HK-2 (cell line): ENCODE measurements at regions not wholly inside any gene's neighbourhood (a gene's known extent, or its start where the extent isn't known, plus 50 kb on each side); places are given as distances from the start of the nearest gene placed in this dataset.

ENCODE experiments used
- DNase-seq: peaks from one replicate; pipeline ENCODE4 v3.0.0-alpha.2; 2018; ENCODE audit not compliant: unreplicated experiment

- no peak for DNase-seq
These were observed 264.9 kb downstream of the PIK3R1 start for GRCh38 chr5:68480335-68480940.

GRCh38 chr5:68482199-68482598 is 266.6 kb downstream of the PIK3R1 start:
- DNase-seq, result no peak

DNA sequence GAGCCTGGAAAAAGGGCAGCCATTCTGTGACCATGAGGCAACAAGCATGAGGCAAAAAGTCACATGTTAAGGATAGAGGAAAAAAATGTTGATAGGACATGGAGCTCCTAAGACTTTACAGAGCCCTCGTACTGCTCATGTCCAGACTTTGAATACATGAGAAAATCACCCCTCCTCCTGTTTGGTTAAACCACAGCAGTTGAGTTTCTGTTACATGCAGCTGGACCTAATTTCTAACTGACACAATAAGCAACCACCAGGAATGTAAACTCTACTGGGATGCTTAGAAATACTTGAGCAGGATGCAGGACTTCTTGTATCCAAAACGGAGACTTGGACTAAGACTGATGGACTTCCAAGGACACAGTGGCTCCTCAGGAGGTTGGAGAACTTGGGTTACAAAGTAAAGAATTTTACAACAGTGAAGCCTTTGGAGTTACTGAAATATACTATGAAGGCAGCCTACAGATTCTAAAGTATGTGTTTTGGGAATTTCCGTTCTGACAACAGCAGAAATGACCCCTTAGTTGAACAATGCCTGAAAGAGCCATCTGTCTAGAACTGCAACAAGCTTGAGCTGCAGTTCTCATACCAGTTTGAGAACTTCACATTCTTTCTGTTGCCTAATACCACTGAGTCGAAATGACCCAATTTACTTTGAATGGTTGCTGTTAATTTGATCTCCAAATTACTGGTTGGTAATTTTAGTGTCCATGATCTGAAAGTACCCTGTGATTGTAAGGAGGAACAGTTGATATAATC is 268.9 kb downstream of the PIK3R1 start:
- no peak for DNase-seq

- DNase-seq, result no peak
These were observed 274.0 kb downstream of the PIK3R1 start for GRCh38 chr5:68489556-68489955.

- DNase-seq, result no peak
These were observed 274.9 kb downstream of the PIK3R1 start for GRCh38 chr5:68490406-68490805.

DNA sequence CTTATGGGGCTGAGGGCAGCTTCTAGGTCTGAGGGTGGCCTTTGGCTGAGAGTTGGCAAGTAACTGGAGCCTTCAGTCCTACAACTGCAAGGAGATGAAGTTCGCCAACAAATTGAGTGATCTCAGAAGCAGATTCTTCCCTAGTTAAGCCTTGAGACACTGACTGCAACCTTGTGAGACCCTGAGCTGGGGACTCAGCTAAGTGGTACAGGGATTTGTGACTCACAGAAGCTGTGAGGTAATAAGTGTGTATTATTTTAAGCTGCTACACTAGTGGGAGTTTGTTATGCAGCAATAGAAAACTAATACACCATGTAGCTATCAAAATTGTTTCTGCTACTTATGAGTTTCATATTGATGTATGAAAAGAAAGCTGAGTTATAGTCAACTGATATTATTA is 279.2 kb downstream of the PIK3R1 start:
- DNase-seq, result no peak

DNA sequence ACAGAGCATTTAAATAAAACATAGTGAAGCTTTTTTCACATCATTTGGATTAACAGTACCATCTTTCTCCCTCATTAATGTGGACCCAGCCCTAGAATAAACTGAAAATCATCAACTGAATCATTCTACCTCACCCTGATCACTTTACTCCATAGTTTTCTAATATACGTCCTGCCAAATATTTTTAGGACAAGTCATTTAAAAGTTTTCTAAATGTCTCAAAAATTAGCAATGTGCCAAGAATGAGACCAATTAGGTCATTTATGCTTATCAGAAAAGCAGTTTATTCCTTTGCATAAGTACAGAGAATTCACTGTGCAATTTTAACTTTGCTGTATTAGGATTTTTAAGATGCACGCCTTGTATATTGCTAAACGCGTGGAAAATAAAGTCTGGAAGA is 284.4 kb downstream of the PIK3R1 start:
- no peak for DNase-seq

DNA sequence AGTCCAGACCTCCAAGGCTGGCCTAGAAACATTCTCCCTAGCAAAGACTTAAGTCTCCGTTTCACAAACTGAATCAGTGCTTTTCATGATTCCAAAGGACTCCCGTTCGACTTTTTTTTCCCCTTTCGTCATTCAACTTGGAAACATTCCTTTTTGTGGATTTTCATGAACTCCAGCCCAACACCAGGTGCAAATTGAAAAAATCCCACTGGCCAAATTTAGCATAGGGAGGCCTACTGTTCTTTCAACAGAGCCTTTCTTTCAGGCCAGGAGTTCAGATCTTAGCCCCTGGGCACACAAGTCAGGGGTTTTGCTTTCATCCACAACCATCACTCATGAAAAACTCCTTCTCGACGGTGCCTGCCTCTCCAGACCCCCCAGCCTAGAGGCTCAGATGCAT is 285.3 kb downstream of the PIK3R1 start:
- DNase-seq, result no peak

- no peak for DNase-seq
These were observed 287.0 kb downstream of the PIK3R1 start for GRCh38 chr5:68502531-68502930.

DNA sequence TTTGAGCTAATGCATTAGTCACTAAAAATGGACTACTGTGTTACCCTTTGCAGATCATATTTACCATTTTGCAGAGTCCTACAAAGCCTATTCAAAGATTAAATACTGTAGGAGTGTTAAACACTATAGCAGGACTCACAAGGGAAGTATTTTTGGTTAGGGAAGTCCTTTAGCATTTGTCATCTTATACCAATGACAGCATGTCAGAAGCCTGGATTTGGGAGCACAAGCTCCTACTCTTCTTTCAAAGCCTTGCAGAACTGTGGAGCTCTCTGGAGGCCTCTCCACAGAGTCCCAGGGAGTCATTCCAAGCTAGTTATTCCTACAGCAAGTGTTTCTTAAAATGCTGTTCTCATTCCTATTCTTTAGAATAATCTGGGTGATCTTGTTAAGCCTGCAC is 288.8 kb downstream of the PIK3R1 start:
- no peak for DNase-seq

GRCh38 chr5:68505917-68506860 is 290.6 kb downstream of the PIK3R1 start:
- no peak for DNase-seq

DNA sequence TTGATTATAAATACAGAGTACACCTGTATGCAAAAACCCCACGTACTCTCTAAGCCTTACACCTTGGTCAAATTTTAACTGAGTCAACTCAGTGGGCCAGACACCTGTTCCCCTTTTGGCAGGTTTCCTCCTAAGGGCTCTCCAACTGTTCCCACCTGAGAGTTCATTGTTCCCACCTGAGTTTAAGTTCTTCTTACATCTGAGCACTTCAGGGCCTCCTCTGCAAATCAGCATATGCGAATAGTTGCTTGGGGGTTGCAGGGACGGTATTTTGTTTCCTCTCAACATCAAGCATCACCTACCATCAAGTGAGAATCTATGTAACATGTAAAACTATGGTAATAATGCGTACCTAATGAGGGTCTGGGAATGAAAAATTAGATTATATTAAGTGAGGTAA is 300.0 kb downstream of the PIK3R1 start:
- no peak for DNase-seq

- DNase-seq, result no peak
These were observed 302.7 kb downstream of the PIK3R1 start for GRCh38 chr5:68518286-68518685.

GRCh38 chr5:68519143-68519542 is 303.6 kb downstream of the PIK3R1 start:
- no peak for DNase-seq

GRCh38 chr5:68521776-68522175 is 306.2 kb downstream of the PIK3R1 start:
- DNase-seq, result no peak

GRCh38 chr5:68522863-68523262 is 307.3 kb downstream of the PIK3R1 start:
- no peak for DNase-seq

DNA sequence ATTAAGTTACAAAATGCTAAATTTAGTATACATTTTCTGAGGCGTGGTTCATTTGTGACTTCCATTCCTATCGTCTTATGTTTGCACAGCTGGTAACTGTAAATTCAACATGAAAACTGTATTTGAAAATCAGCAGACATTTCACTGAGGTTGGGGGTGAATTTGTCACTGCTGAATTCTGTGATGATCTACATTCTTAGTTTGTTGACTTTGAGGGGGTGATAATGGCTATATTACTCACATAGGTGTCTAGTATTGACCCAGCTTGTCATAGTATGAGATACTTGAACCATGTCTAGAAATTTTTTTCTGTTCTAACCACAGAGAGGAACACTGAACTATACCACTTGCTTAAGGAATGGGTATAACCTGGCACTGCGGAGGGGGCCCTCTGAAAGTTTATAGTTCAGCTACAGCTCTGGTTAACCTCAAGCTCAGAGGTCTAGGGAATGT is 313.3 kb downstream of the PIK3R1 start:
- DNase-seq, result no peak

DNA sequence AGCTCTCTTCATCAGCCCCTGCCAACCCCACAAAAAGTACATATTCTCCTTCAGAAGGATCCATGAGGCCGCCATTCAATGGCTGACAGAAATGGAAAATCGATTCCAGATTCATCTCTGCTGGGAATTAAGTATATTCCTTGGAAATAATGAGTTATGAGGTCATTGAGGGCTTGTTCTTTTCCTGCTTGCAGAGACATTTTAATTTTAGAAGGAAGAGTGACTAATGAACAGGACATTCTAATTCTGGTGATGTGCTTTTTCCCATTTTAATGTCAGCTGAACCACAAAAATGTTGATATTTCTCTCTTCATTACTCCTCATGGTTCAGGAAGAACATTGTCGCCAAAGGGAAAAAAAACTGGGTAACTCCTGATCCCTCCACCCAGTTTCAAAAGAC is 314.0 kb downstream of the PIK3R1 start:
- DNase-seq, result no peak

DNA sequence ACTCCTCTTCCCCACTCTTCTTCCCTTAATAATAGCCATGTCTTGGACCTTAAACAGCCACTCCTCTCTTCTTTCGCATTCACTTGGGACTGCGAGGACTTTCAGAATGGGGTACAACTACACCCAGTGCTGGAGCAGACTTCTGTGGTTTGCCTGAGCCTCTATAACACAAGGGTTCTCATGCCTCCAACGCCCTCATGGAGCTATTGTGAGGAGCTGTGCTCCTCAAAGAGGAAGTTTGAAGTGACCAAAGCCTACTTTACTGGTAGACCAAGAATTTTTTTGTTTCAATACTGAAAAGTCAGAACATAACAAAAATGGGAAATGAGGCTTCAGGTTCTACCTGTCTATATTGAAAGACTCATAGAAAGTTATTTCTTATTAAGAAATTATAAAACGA is 316.4 kb downstream of the PIK3R1 start:
- DNase-seq, result no peak

DNA sequence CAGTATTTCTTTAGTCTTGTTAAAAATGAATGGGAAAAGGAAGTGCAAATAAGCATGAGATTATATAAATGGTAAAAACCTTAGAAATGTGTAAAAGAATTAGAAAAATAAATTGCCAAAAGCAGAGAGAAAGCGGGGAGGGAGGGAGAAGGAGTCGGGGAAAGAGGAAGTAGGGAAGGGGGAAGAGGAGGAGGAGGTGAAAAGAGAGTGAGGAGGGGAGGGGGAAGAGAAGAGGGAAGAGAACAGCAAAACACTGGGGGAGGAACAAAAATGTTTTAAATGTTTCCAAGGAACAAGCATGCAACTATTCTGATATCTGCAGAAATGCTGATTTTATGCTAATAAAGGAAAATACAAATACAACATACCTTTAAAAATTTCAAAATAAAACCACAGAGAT is 317.5 kb downstream of the PIK3R1 start:
- DNase-seq, result no peak

GRCh38 chr5:68533571-68534084 is 318.1 kb downstream of the PIK3R1 start:
- DNase-seq, result no peak
